GM19372 (cell line): ENCODE measurements at regions not wholly inside any gene's neighbourhood (a gene's known extent, or its start where the extent isn't known, plus 50 kb on each side); places are given as distances from the start of the nearest gene placed in this dataset.

Experiments used
- ATAC-seq: cut with Tn5 transposase; IDR thresholded peaks from one replicate; pipeline ENCODE4 v1.9.1; 2021; ENCODE audit warnings: mild to moderate bottlenecking, low read depth, moderate library complexity; ENCODE audit not compliant: unreplicated experiment

- ATAC-seq: no peak
Measured at GRCh38 chr13:26839682-26840081, 79.1 kb upstream of the GPR12 start.

GRCh38 chr13:26838821-26839220, 78.2 kb upstream of the GPR12 start:
- ATAC-seq: no peak

DNA sequence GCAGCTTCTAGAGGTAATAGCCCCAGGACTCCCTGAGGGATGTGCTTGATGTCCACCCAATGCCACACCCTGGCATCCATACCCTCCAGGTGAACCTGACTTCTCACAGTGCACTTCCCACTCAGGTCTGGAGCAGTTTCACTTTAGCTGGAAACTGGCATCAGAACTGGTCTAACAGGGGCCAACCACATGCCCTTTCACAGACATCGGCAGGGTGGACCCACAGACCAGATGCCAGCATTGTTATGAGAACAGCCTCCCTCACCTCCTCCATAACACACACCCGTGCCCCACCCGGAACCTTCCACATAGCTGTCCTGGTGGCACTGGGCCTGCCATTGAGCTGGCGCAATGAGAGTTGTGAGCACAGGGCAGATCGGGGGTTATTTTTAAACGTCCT, 77.4 kb upstream of the GPR12 start:
- ATAC-seq: no peak

DNA sequence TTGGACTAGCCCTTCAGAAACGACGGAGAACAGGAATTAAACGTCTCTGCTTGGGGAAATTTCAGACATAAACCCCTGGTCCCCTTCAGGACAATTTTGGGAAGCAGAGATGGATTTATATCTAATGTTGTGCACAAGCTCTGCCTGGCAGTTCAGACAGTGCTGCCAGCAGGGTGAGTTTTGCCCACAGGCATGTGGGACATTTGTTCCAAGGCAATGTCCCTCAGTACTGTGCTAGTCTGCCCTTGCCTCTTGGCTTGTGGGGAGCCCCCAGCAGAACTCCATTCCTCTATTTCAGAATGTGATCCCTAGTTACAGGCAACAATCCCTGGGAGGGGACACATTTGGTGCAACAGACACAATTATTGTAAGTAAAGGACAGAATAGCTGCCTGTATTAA, 76.5 kb upstream of the GPR12 start:
- ATAC-seq: no peak

GRCh38 chr13:26836626-26837025, 76.0 kb upstream of the GPR12 start:
- no peak for ATAC-seq

DNA sequence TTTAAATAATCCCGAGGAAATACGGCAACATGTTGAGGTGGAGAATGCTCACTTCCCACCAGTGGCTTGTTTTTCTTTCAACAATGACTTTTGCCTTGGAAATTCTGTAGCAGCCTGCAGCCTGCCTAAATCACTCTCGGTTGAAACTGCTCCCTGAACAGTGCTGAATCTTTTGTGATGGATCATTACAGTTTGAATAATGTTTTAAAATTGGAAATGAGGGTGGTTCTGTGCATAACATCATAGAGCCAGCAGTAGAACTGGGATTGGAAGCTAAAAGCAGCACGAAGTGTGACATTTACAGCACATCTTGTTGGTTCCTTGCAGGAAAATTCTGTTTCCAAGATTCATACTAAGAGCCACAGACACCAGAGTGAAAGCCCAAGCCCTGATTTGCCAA, 74.1 kb upstream of the GPR12 start:
- no peak for ATAC-seq

DNA sequence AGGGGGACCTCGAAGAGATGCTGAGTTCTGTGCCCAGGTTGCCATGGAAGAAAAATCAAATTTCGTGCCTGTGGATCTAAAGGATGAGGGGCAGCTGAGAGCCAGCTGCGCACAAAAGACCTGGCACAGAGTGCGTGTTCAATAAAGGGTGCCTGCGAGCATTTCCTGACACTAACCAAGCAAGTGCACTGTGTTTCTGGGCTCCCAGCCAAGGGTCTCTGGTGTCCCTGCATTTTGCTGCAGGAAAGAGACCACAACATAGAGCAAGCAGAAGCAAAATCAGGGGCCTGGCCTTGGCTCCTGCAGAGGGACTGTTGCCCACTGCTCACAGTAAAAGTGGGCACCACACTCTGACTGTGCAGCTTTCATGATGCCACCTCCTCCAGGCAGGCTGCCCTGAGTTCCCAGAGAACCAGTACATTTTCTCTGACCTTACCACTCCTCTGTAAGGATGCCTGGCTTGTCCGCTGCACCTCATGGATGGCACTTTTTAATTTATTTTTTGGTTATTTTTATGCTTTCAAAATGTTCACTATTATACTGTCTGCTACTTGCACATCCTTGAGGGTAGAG, 70.8 kb upstream of the GPR12 start:
- ATAC-seq: no peak

- ATAC-seq: no peak
Measured at GRCh38 chr13:26829716-26830115, 69.1 kb upstream of the GPR12 start.

DNA sequence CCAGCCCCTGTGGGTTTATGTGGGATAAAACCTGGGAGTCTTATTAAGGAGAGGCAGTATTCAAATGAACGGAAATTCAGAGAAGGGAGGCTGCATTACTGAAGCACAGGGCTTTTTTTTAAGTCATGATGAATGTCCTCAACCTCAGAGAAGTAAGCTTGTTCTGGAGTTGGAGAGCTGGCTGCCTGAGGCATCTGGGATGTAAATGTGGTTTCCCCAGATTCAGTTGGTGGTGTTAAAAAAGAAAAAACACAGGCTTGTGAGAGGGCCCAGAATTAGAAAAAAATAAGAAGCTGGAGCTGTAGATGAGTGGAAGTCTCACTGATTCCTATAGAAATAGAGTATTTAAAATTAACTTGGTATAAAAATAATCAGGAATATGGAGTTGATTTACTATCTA, 64.0 kb upstream of the GPR12 start:
- no peak for ATAC-seq

- ATAC-seq: no peak
Measured at GRCh38 chr13:26822146-26822545, 61.6 kb upstream of the GPR12 start.

GRCh38 chr13:26821672-26822071, 61.1 kb upstream of the GPR12 start:
- no peak for ATAC-seq

GRCh38 chr13:26820871-26821270, 60.3 kb upstream of the GPR12 start:
- no peak for ATAC-seq

- ATAC-seq: no peak
Measured at GRCh38 chr13:26819046-26819445, 58.5 kb upstream of the GPR12 start.

DNA sequence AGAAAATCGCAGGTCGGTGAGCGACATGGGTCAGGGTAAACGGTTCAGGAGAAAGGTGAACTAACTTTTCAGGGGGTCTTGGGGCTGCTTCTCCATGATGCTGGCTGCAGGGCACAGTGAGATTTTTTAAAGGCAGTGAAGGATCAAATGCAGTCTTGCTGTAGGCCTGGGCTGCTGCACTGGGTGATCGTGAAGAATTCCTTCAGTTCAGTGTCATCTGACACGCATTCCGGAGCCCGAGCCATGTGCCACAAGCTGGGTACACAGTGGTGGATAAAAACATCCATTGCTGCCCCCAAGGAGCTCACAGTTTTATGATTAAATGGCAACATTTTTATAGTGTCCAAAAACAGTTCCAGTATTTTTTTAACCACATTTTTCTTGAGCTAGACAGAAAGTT, 56.3 kb upstream of the GPR12 start:
- no peak for ATAC-seq

DNA sequence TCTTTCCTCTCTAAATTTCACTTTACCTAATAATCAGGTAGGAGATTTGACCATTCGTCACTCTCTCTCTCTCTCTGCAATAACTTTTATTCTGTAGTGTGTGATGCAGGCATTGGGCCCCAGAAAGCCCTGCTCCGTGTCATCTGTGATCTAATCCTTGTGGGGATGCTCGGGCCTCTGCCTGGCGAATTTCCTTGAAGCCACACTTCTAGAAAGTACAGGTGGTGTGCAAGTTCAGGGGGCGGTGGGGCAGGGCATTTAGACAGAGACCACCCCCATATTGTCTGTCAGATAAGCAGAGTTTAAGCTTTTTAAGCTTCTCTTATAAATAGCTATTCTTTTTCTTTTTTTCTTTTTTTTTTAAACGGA, 53.4 kb upstream of the GPR12 start:
- no peak for ATAC-seq

- no peak for ATAC-seq
Measured at GRCh38 chr13:26813321-26813979, 52.9 kb upstream of the GPR12 start.

- no peak for ATAC-seq
Measured at GRCh38 chr13:26811581-26811980, 51.0 kb upstream of the GPR12 start.
